HL-60/S4 treated with phorbol 12-myristate 13-acetate at 8.2 ng/mL for 4 days and 3 days (cell line): ENCODE measurements at regions not wholly inside any gene's neighbourhood (a gene's known extent, or its start where the extent isn't known, plus 50 kb on each side); places are given as distances from the start of the nearest gene placed in this dataset.

Experiments
- in situ Hi-C: fragments of 300-500 bp; cut with MboI; formaldehyde crosslinking; loops from 2 replicates; pipeline ENCODE4 v1.15.0; 2022; ENCODE audit warnings: low sequenced_read_pairs

DNA sequence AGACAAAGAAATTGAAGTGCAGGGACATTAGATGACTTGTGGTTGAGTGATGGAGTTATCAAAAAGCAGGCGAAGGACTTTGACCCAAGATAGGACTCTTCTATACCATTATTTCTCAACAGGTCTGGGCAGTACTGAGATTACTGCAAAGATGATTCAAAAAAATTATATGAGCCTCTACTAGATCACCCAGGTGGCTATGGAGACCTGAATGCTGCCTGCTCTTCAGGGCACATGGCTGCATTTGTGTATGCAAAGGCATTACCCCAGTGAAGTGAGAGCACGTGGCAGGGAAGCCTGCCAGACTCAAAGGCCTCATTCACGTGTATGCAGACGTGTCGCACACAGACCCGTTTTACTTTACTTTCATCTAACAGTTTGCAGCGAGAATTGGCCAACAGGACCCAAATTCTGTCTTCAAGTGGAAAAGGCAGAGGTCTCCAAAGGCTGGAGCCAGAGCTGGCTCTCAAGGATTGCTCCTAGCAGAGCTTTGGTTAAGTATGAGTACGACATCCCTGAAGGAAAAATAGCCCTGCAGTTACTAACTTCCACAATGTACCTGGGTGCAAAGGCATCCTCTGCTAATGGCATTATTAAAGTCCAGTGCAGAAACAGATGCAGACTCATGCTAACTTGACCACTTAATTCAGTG, 113.8 kb upstream of the ARMC2 start:
- in situ Hi-C loops, result no loop called here

DNA sequence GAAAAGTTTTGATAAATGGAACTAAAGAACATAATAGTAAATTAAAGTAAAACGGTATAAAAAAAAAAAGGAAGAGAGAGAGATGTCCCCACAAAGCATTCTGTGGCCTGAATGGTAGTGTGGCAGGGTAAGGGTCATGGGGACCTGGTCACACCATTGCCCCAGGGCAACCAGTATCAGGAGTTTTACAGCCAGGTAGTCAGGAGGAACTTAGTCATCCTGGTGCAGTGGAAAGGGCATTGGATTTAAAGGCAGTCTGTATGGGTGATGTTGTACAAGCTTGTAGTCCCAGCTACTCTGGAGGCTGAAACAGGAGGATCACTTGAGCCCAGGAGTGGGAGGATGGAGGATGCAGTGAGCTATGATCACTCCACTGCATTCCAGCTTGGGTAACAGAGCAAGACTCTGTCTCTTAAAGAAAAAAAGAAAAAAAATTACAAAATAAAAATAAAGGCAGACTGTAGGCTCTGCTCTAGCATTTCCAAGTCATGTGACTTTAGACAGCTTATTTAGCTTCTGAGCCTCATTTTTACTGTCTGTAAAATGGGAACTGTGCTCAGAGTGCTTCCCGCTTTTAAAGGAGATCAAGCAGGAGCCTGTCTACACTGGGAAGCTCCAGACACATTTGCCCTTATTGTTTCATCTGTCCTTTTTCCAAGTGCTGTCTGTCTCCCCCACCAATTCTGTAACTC, 112.8 kb upstream of the ARMC2 start:
- in situ Hi-C loops, result no loop called here

GRCh38 chr6:108736002-108736361, 112.2 kb upstream of the ARMC2 start:
- in situ Hi-C loops, result no loop called here

DNA sequence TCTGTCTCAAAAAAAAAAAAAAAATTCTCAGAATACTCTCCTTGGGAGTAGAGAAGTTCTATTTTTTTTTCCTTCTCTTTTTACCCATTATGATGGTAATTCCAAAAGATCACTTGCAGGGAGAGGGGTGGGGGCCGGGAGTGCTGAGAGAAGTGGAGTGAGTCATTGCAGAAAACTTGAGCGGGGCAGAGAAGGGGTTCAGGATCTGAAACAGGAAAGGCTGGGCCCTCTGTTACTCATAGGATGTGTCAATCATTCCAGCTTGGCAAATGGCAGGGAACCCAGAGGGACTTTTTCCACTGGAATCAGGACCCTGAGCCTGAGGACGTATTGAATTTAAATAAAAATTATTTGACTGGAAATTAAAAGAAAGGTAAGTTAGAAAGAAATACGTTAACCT, 111.4 kb upstream of the ARMC2 start:
- in situ Hi-C loops, result no loop called here

DNA sequence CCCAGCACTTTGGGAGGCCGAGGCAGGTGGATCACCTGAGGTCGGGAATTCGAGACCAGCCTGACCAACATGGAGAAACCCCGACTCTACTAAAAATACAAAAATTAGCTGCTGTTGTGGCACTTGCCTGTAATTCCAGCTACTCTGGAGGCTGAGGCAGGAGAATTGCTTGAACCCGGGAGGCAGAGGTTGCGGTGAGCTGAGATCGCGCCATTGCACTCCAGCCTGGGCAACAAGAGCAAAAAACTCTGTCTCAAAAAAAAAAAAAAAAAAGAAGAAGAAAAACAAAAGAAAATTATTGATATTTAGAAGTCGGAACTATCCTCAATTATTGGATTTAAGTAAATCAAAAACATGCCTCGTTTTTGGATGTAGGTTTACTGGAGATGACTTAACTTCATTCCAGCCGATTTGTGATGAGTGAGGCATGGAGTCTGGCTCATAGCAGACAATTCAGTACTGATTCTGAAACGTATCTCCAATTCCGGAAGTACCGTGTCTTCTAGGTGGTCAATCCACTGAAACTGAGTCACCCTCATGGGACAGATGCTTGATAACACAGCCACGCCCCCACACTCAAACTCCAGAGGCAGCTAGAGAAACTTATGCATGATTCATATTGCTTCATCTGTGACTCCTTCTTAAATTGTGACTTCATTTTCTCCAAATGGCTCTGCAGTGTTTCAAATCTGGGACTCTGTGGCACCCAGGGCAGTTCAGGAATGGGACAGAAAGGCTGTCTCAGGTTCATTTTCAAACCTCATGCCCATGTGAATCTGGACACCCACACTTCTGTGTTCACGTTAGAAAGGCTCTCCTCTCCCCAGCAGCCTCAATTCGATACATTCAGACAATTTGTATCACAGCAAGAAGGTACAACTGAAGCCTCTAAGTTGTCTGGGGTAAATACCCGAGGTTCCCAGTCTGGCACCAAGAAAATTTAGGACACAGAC, 110.4 kb upstream of the ARMC2 start:
- in situ Hi-C loops, result no loop called here

GRCh38 chr6:108738684-108739416, 109.4 kb upstream of the ARMC2 start:
- in situ Hi-C loops, result no loop called here

DNA sequence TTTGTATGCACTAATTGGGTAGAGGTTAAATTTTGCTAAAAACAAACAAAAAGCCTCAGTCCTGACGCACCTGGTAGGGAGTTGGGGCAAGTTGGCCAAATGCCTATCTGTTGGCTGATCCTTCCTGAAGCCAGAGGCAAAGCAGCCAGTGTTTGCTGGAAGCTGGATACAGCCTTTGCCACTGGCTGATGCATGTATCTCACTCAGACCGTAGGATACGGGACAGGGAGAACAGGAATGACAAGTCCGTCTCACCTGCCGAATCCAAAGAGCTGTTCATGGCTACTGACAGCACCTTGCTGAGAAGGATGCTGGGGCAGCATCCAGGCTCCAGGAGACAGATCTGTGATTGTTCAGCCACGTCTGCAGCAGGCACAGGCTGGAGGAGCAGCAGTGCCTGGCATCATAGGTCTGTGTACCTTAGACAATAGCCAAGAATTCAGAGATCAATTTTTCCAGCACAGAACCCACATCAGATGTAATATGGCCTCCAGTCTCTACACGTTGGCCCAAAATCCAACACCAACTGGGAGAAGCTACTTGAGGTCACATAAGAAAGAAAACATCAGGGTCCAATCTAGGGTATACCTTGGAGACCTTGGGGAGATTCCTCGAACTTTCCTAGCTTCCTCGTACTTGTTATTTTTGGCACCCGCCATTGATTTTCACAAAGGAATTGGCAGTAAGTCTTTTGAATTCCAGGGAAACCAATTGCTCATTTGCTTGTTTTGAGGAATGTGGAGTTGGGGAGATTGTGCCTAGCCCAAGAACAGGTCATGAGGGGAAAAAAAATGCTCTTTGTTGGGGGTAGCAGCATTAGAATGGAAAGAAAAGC, 108.5 kb upstream of the ARMC2 start:
- in situ Hi-C loops, result no loop called here

- in situ Hi-C loops, result no loop called here
These were observed 106.8 kb upstream of the ARMC2 start for GRCh38 chr6:108741331-108741989.

GRCh38 chr6:108742041-108742440, 106.2 kb upstream of the ARMC2 start:
- in situ Hi-C loops, result no loop called here

DNA sequence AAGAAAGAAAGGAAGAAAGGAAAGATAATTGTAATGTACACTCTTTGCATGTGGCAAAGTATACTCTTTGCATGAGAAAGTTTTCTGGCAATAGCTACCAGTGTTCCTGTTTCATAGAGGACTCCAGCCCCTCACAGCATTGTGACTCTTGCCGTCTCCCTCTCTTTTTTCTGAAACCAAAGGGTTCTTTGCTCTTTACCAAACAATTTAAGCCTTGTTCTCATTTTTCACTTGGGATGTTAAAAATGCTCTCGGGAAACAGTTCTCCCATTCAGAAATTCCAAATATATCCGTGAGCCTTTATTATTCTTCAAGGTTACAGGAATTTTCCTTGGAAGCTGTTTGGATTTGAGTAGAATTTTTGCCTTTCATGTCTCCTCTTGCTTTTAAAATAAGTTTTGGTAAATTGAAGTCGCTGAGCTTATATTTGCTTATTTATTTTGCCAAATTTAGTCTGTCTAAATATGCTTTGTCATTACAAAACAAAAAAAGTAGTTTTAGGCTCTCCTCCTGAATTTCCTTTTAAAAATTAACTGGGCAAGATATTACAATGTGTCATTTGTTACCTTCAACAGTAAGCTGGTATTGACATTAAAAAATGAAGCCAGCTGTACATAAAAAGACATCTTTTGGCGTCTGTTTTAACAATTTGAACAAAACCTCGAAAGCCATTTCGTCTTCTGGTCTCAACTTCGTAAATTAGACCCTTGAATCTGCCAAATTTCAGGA, 103.8 kb upstream of the ARMC2 start:
- in situ Hi-C loops, result no loop called here

DNA sequence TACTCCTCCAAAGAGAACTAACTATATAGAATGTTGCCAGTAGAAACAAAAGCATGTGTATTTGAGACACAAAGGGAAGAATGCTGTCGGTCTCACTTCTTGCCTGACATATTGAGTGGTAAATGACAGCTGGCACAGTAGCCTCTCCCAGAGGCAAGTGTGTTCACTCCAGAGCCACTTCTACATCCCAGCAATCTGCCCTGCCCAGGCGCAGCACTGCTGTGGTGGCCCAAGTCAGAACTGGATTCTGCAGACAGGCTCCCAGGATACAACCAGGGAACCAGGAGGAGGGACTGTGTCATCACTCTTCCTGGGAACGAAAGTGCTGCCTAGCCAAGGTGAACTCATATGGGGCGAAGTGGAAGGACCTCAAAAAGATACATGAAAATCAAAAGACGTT, 103.2 kb upstream of the ARMC2 start:
- in situ Hi-C loops, result no loop called here

GRCh38 chr6:108745664-108746336, 102.4 kb upstream of the ARMC2 start:
- in situ Hi-C loops, result no loop called here

- in situ Hi-C loops, result no loop called here
These were observed 101.9 kb upstream of the ARMC2 start for GRCh38 chr6:108746366-108746765.

DNA sequence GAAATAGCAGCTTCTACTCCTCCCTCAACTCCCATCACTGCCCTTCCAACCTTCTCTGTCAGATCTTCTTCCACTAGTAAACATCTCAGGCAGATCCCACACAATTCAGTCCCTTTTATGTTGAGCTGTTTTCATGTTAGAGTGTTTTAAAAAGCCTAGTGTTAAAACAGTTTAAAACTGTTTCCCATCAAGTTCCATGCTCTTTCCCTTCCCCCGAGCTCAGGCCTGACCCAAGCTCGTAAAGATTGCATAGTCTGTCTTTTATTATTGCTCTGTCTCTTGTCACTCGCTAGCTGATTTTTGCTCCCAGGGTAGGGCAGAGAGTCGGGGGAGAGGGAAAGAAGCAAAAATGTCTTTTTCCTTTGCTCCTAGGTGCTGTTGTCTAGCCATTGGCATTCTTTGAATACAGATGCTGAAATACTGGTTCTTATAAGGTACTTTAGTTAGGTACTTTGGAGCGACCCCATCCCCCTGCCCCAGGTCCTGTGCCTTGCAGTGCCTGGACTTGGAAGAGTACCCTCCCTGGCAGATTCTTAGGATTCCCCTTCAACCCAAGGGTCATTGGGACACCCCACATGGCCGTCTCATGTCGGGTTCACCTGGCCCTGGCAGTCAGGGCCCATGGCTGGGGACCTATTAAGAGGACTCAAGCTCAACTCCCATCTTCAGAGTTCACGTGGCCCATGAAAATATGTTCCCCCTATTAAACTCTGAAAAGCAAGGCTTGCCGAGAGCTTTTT, 101.2 kb upstream of the ARMC2 start:
- in situ Hi-C loops, result no loop called here

- in situ Hi-C loops, result no loop called here
These were observed 100.2 kb upstream of the ARMC2 start for GRCh38 chr6:108748055-108748454.

DNA sequence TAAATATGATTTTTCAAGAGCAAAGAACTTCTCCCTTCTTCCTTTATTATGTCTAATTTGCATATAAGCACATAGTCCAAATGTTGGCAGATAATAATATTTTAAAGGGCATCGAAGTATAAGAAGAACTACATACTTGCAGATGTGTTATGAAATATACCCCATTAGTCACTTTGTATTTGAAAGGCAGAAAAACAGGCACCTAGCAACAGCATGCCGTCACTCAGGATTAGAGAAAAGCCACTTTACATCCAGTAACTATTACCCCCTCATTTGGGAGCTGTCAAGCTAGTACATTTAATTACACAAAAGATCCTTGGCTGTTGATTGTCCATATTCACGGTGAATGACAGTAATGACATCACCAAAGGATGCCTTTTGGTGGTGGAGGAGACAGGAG, 99.3 kb upstream of the ARMC2 start:
- in situ Hi-C loops, result no loop called here

DNA sequence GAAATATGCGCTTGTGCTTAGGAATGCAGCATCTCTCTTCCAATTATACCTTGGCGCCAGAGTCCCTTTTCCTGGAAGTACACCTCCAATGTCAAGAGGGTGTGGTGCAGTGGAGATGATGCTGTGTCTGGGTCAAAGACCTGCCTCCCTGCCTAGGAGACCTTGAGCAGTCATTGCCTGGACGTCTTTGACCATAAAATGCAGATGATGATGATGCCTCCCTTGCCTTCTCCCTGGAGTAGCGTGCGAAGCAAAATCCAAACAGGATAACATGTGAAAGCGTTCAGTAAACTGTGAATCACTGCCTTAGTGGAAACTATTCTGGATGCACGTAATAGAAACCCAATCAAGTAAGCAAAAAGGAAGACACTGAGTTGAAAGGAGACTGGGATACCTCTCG, 97.4 kb upstream of the ARMC2 start:
- in situ Hi-C loops, result no loop called here

DNA sequence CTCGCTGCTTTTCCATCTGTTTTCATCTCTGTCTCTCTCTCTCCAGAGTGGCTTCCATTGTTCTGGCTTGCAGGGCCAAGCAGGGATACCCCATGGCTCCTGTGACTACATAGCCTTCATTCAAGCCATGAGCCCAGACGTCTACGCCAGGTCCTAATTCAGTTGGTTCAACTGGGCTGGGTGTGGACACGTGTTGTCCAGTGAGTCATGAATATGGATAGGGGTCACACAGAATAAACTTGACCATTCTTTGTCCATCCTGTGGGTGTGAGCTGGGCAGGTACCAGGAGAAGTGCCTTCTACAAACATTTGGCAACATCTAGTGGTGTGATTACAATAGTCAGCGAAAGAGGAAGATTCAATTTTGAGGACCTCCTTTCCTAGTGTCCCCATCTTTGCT, 96.9 kb upstream of the ARMC2 start:
- in situ Hi-C loops, result no loop called here
